Activated CD8-positive, alpha-beta T cell treated with anti-CD3 and anti-CD28 coated beads for 36 hours (primary cell): ENCODE measurements at regions not wholly inside any gene's neighbourhood (a gene's known extent, or its start where the extent isn't known, plus 50 kb on each side); places are given as distances from the start of the nearest gene placed in this dataset.

Experiments used
- ATAC-seq: fragments of 200-7000 bp; cut with Tn5 transposase; one replicate; pipeline ENCODE4 v1.10.0; 2021; ENCODE audit warnings: mild to moderate bottlenecking, moderate library complexity
- CTCF ChIA-PET: fragments of 350-600 bp; sonication (Branson Sonifier 250); formaldehyde crosslinking; loops from one replicate; lab custom pipeline; 2021; ENCODE audit warnings: antibody characterized with exemption; lab: Charles Lee
- POLR2A ChIA-PET: fragments of 350-600 bp; sonication (Branson Sonifier 250); formaldehyde crosslinking; loops from one replicate; lab custom pipeline; 2021; ENCODE audit warnings: antibody characterized with exemption; lab: Charles Lee
- DNase-seq: peaks from one replicate; pipeline ENCODE4 v3.0.0-alpha.2; 2020
- H3K27ac Mint-ChIP-seq: one replicate; pipeline ENCODE4 v1.8.0; 2021; ENCODE audit warnings: mild to moderate bottlenecking, mixed read lengths
- H3K27me3 Mint-ChIP-seq: one replicate; pipeline ENCODE4 v1.8.0; 2021; ENCODE audit warnings: mixed read lengths
- H3K36me3 Mint-ChIP-seq: one replicate; pipeline ENCODE4 v1.8.0; 2021; ENCODE audit warnings: low read depth, mixed read lengths
- H3K4me1 Mint-ChIP-seq: one replicate; pipeline ENCODE4 v1.8.0; 2021; ENCODE audit warnings: low read depth, mixed read lengths
- H3K4me3 Mint-ChIP-seq: one replicate; pipeline ENCODE4 v1.8.0; 2021; ENCODE audit warnings: mild to moderate bottlenecking, moderate library complexity, mixed read lengths
- H3K9me3 Mint-ChIP-seq: one replicate; pipeline ENCODE4 v1.8.0; 2021; ENCODE audit warnings: mixed read lengths
- CTCF ChIP-seq: fragments of 200-600 bp; IDR thresholded peaks from one replicate; pipeline ENCODE4 v1.8.0; 2022; ENCODE audit warnings: antibody characterized with exemption, mild to moderate bottlenecking
- intact Hi-C: fragments of 100-400 bp; cut with micrococcal nuclease; formaldehyde crosslinking; loops from one replicate; pipeline ENCODE4 v1.10.0; 2022

- H3K4me1 Mint-ChIP-seq: no peaks in the 10 kb centered on the region
- CTCF ChIA-PET: no interaction called here
- intact Hi-C loops: no loop called here
- TF ChIP-seq CTCF: no peak
- H3K4me3 Mint-ChIP-seq: no peak overlapping the region
- H3K36me3 Mint-ChIP-seq: no peaks in the 10 kb centered on the region
- no peaks in the 10 kb centered on the region for H3K9me3 Mint-ChIP-seq
- no peak for DNase-seq
- POLR2A ChIA-PET: no interaction called here
- no peak overlapping the region for H3K27ac Mint-ChIP-seq
- no peaks in the 10 kb centered on the region for H3K27me3 Mint-ChIP-seq
- ATAC-seq: no peak
These were observed 212.4 kb upstream of the DMAC1 start for GRCh38 chr9:8011974-8012373.

- ChIA-PET POLR2A (no interaction called here), CTCF (no interaction called here)
- Mint-ChIP-seq H3K9me3 (no peaks in the 10 kb centered on the region), H3K4me3 (no peak overlapping the region), H3K27me3 (no peaks in the 10 kb centered on the region), H3K36me3 (no peaks in the 10 kb centered on the region), H3K4me1 (no peaks in the 10 kb centered on the region), H3K27ac (no peak overlapping the region)
- ATAC-seq (no peak), DNase-seq (no peak)
- TF ChIP-seq CTCF: no peak
- intact Hi-C loops: no loop called here
These were observed 197.0 kb upstream of the DMAC1 start for GRCh38 chr9:7996558-7996957.

GRCh38 chr9:7988644-7989280 lies 189.2 kb upstream of the DMAC1 start:
- Mint-ChIP-seq H3K4me3 (no peak overlapping the region), H3K9me3 (peaks cover 2% of the 10 kb centered on the region), H3K27me3 (no peaks in the 10 kb centered on the region), H3K4me1 (peaks cover 8% of the 10 kb centered on the region), H3K36me3 (no peaks in the 10 kb centered on the region), H3K27ac (no peak overlapping the region)
- ChIA-PET POLR2A (interaction anchor here (0.6 kb wide), 1 partner anchor 43 kb away, joined by 3 read pairs; no protein-coding TSS in a partner anchor), CTCF (interaction anchor here (1.0 to 1.3 kb wide), 2 partner anchors 9 to 145 kb away, joined by 3 read pairs; no protein-coding TSS in a partner anchor)
- ATAC-seq (no peak), DNase-seq (no peak)
- no peak for TF ChIP-seq CTCF
- intact Hi-C loops: no loop called here

GRCh38 chr9:7984692-7985091 lies 185.1 kb upstream of the DMAC1 start:
- no peak overlapping the region for H3K4me3 Mint-ChIP-seq
- no peaks in the 10 kb centered on the region for H3K27me3 Mint-ChIP-seq
- DNase-seq: no peak
- H3K4me1 Mint-ChIP-seq: peaks cover 40% of the 10 kb centered on the region
- intact Hi-C loops: no loop called here
- no peak for ATAC-seq
- no peak overlapping the region for H3K27ac Mint-ChIP-seq
- ChIA-PET CTCF (no interaction called here), POLR2A (no interaction called here)
- TF ChIP-seq CTCF: no peak
- peaks cover 2% of the 10 kb centered on the region for H3K9me3 Mint-ChIP-seq
- no peaks in the 10 kb centered on the region for H3K36me3 Mint-ChIP-seq

- CTCF ChIA-PET: no interaction called here
- intact Hi-C loops: no loop called here
- Mint-ChIP-seq H3K4me1 (peaks cover 42% of the 10 kb centered on the region), H3K27me3 (no peaks in the 10 kb centered on the region), H3K4me3 (no peak overlapping the region), H3K27ac (no peak overlapping the region), H3K36me3 (no peaks in the 10 kb centered on the region), H3K9me3 (peaks cover 2% of the 10 kb centered on the region)
- DNase-seq (no peak), ATAC-seq (no peak)
- POLR2A ChIA-PET: interaction anchor here (0.7 kb wide), 1 partner anchor 440 kb away, joined by 3 read pairs; no protein-coding TSS in a partner anchor
- no peak for TF ChIP-seq CTCF
These were observed 184.6 kb upstream of the DMAC1 start for GRCh38 chr9:7984203-7984602.
